ENCODE measurements at regions not wholly inside any gene's neighbourhood (a gene's known extent, or its start where the extent isn't known, plus 50 kb on each side); places are given as distances from the start of the nearest gene placed in this dataset.

- Histone ChIP-seq H3K36me3 (ENCODE audit: insufficient read depth, low read depth, low read length) (no peaks in the 10 kb centered on the region), H3K9me3 (ENCODE audit: insufficient read depth, low read depth, low read length) (peaks cover 24% of the 10 kb centered on the region; the same call in 1 of the 2 replicates), H3K4me3 (ENCODE audit: low read length) (no peak overlapping the region), H3K27me3 (ENCODE audit: insufficient read depth, low read length) (no peaks in the 10 kb centered on the region), H3K4me1 (ENCODE audit: insufficient read depth, low read length) (no peaks in the 10 kb centered on the region), H3K27ac (ENCODE audit: low read length) (no peak overlapping the region), H3K9ac (ENCODE audit: low read depth, low read length) (no peak overlapping the region)
These were observed 268.3 kb downstream of the RFC3 start for GRCh38 chr13:34086281-34086680.

- no peak overlapping the region for H3K9ac ChIP-seq (ENCODE audit: low read depth, low read length)
These were observed 269.8 kb downstream of the RFC3 start for GRCh38 chr13:34087791-34088190.

GRCh38 chr13:34103854-34104253 lies 285.9 kb downstream of the RFC3 start:
- H3K4me1 ChIP-seq (ENCODE audit: insufficient read depth, low read length) = no peaks in the 10 kb centered on the region; the same call in 1 of the 2 replicates
- no peaks in the 10 kb centered on the region for H3K27me3 ChIP-seq (ENCODE audit: insufficient read depth, low read length)
- no peaks in the 10 kb centered on the region for H3K36me3 ChIP-seq (ENCODE audit: insufficient read depth, low read depth, low read length)
- no peak overlapping the region for H3K4me3 ChIP-seq (ENCODE audit: low read length)
- no peak overlapping the region for H3K9ac ChIP-seq (ENCODE audit: low read depth, low read length)
- no peak overlapping the region for H3K27ac ChIP-seq (ENCODE audit: low read length)
- no peaks in the 10 kb centered on the region for H3K9me3 ChIP-seq (ENCODE audit: insufficient read depth, low read depth, low read length)

More at GRCh38 chr13:34087791-34088190, 269.8 kb downstream of the RFC3 start:
- Histone ChIP-seq H3K4me1 (ENCODE audit: insufficient read depth, low read length) (no peaks in the 10 kb centered on the region), H3K27ac (ENCODE audit: low read length) (no peak overlapping the region), H3K9me3 (ENCODE audit: insufficient read depth, low read depth, low read length) (peaks cover 24% of the 10 kb centered on the region; the same call in 1 of the 2 replicates), H3K36me3 (ENCODE audit: insufficient read depth, low read depth, low read length) (no peaks in the 10 kb centered on the region), H3K4me3 (ENCODE audit: low read length) (no peak overlapping the region), H3K27me3 (ENCODE audit: insufficient read depth, low read length) (no peaks in the 10 kb centered on the region)

- Histone ChIP-seq H3K27ac (ENCODE audit: low read length) (no peak overlapping the region), H3K4me1 (ENCODE audit: insufficient read depth, low read length) (no peaks in the 10 kb centered on the region; the same call in 1 of the 2 replicates), H3K36me3 (ENCODE audit: insufficient read depth, low read depth, low read length) (no peaks in the 10 kb centered on the region), H3K4me3 (ENCODE audit: low read length) (no peak overlapping the region), H3K9ac (ENCODE audit: low read depth, low read length) (no peak overlapping the region), H3K27me3 (ENCODE audit: insufficient read depth, low read length) (no peaks in the 10 kb centered on the region), H3K9me3 (ENCODE audit: insufficient read depth, low read depth, low read length) (peaks cover 3% of the 10 kb centered on the region; the same call in 1 of the 2 replicates)
These were observed 286.9 kb downstream of the RFC3 start for GRCh38 chr13:34104853-34105252.

GRCh38 chr13:34107806-34108205 lies 289.9 kb downstream of the RFC3 start:
- Histone ChIP-seq H3K4me3 (ENCODE audit: low read length) (no peak overlapping the region), H3K4me1 (ENCODE audit: insufficient read depth, low read length) (no peaks in the 10 kb centered on the region; the same call in 1 of the 2 replicates), H3K36me3 (ENCODE audit: insufficient read depth, low read depth, low read length) (no peaks in the 10 kb centered on the region), H3K27me3 (ENCODE audit: insufficient read depth, low read length) (no peaks in the 10 kb centered on the region), H3K9ac (ENCODE audit: low read depth, low read length) (no peak overlapping the region), H3K27ac (ENCODE audit: low read length) (no peak overlapping the region), H3K9me3 (ENCODE audit: insufficient read depth, low read depth, low read length) (peaks cover 3% of the 10 kb centered on the region; the same call in 1 of the 2 replicates)

GRCh38 chr13:34108410-34108809 lies 290.5 kb downstream of the RFC3 start:
- Histone ChIP-seq H3K4me3 (ENCODE audit: low read length) (no peak overlapping the region), H3K27ac (ENCODE audit: low read length) (no peak overlapping the region), H3K9ac (ENCODE audit: low read depth, low read length) (no peak overlapping the region), H3K4me1 (ENCODE audit: insufficient read depth, low read length) (no peaks in the 10 kb centered on the region; the same call in 1 of the 2 replicates), H3K36me3 (ENCODE audit: insufficient read depth, low read depth, low read length) (no peaks in the 10 kb centered on the region), H3K9me3 (ENCODE audit: insufficient read depth, low read depth, low read length) (peaks cover 3% of the 10 kb centered on the region; the same call in 1 of the 2 replicates), H3K27me3 (ENCODE audit: insufficient read depth, low read length) (no peaks in the 10 kb centered on the region)

GRCh38 chr13:34114581-34114980 lies 296.6 kb downstream of the RFC3 start:
- Histone ChIP-seq H3K4me3 (ENCODE audit: low read length) (no peak overlapping the region), H3K9me3 (ENCODE audit: insufficient read depth, low read depth, low read length) (no peaks in the 10 kb centered on the region), H3K27me3 (ENCODE audit: insufficient read depth, low read length) (no peaks in the 10 kb centered on the region), H3K27ac (ENCODE audit: low read length) (no peak overlapping the region), H3K9ac (ENCODE audit: low read depth, low read length) (no peak overlapping the region), H3K36me3 (ENCODE audit: insufficient read depth, low read depth, low read length) (no peaks in the 10 kb centered on the region), H3K4me1 (ENCODE audit: insufficient read depth, low read length) (no peaks in the 10 kb centered on the region)

- Histone ChIP-seq H3K9me3 (ENCODE audit: insufficient read depth, low read depth, low read length) (no peaks in the 10 kb centered on the region), H3K9ac (ENCODE audit: low read depth, low read length) (no peak overlapping the region), H3K27ac (ENCODE audit: low read length) (no peak overlapping the region), H3K4me3 (ENCODE audit: low read length) (no peak overlapping the region), H3K36me3 (ENCODE audit: insufficient read depth, low read depth, low read length) (no peaks in the 10 kb centered on the region), H3K27me3 (ENCODE audit: insufficient read depth, low read length) (no peaks in the 10 kb centered on the region), H3K4me1 (ENCODE audit: insufficient read depth, low read length) (no peaks in the 10 kb centered on the region)
These were observed 298.7 kb downstream of the RFC3 start for GRCh38 chr13:34116651-34117050.

- no peak overlapping the region for H3K4me3 ChIP-seq (ENCODE audit: low read length)
- H3K9ac ChIP-seq (ENCODE audit: low read depth, low read length) = no peak overlapping the region
- no peaks in the 10 kb centered on the region for H3K9me3 ChIP-seq (ENCODE audit: insufficient read depth, low read depth, low read length)
- peaks cover 29% of the 10 kb centered on the region; the same call in 1 of the 2 replicates for H3K4me1 ChIP-seq (ENCODE audit: insufficient read depth, low read length)
- no peaks in the 10 kb centered on the region for H3K36me3 ChIP-seq (ENCODE audit: insufficient read depth, low read depth, low read length)
- H3K27ac ChIP-seq (ENCODE audit: low read length) = no peak overlapping the region
- H3K27me3 ChIP-seq (ENCODE audit: insufficient read depth, low read length) = no peaks in the 10 kb centered on the region
These were observed 306.8 kb downstream of the RFC3 start for GRCh38 chr13:34124666-34125306.

GRCh38 chr13:34127523-34127922 lies 309.6 kb downstream of the RFC3 start:
- 0 out of 2 replicates have a peak overlapping the region, but pooled peaks have one; percentile 0 for H3K4me3 ChIP-seq (ENCODE audit: low read length)
- no peaks in the 10 kb centered on the region for H3K27me3 ChIP-seq (ENCODE audit: insufficient read depth, low read length)
- no peak overlapping the region for H3K9ac ChIP-seq (ENCODE audit: low read depth, low read length)
- no peaks in the 10 kb centered on the region for H3K9me3 ChIP-seq (ENCODE audit: insufficient read depth, low read depth, low read length)
- H3K36me3 ChIP-seq (ENCODE audit: insufficient read depth, low read depth, low read length) = no peaks in the 10 kb centered on the region
- peaks cover 29% of the 10 kb centered on the region; the same call in 1 of the 2 replicates for H3K4me1 ChIP-seq (ENCODE audit: insufficient read depth, low read length)
- H3K27ac ChIP-seq (ENCODE audit: low read length) = no peak overlapping the region

GRCh38 chr13:34128661-34129060 lies 310.7 kb downstream of the RFC3 start:
- no peak overlapping the region for H3K9ac ChIP-seq (ENCODE audit: low read depth, low read length)
- no peaks in the 10 kb centered on the region for H3K36me3 ChIP-seq (ENCODE audit: insufficient read depth, low read depth, low read length)
- no peak overlapping the region for H3K4me3 ChIP-seq (ENCODE audit: low read length)
- no peaks in the 10 kb centered on the region for H3K9me3 ChIP-seq (ENCODE audit: insufficient read depth, low read depth, low read length)
- peaks cover 26% of the 10 kb centered on the region; the same call in 1 of the 2 replicates for H3K4me1 ChIP-seq (ENCODE audit: insufficient read depth, low read length)
- H3K27ac ChIP-seq (ENCODE audit: low read length) = no peak overlapping the region
- H3K27me3 ChIP-seq (ENCODE audit: insufficient read depth, low read length) = no peaks in the 10 kb centered on the region

GRCh38 chr13:34129436-34129835 lies 311.5 kb downstream of the RFC3 start:
- peaks cover 21% of the 10 kb centered on the region; the same call in 1 of the 2 replicates for H3K4me1 ChIP-seq (ENCODE audit: insufficient read depth, low read length)
- no peak overlapping the region for H3K4me3 ChIP-seq (ENCODE audit: low read length)
- H3K36me3 ChIP-seq (ENCODE audit: insufficient read depth, low read depth, low read length) = no peaks in the 10 kb centered on the region
- no peaks in the 10 kb centered on the region for H3K9me3 ChIP-seq (ENCODE audit: insufficient read depth, low read depth, low read length)
- no peak overlapping the region for H3K9ac ChIP-seq (ENCODE audit: low read depth, low read length)
- H3K27ac ChIP-seq (ENCODE audit: low read length) = no peak overlapping the region
- H3K27me3 ChIP-seq (ENCODE audit: insufficient read depth, low read length) = no peaks in the 10 kb centered on the region

All from iPS-20b (cell line).